ENCODE measurements at regions not wholly inside any gene's neighbourhood (a gene's known extent, or its start where the extent isn't known, plus 50 kb on each side); places are given as distances from the start of the nearest gene placed in this dataset.

- TF ChIP-seq CTCF (IDR thresholded peaks at IDR 0.05; ENCODE audit: low read length) = no peak
- no peak for TF ChIP-seq EZH2 (IDR thresholded peaks at IDR 0.05; ENCODE audit: borderline replicate concordance, low read length)
Measured at GRCh38 chr6:23531666-23532065, 594.3 kb upstream of the NRSN1 start.

All from OCI-LY1 (cell line).